ENCODE measurements at regions not wholly inside any gene's neighbourhood (a gene's known extent, or its start where the extent isn't known, plus 50 kb on each side); places are given as distances from the start of the nearest gene placed in this dataset.

- no peak overlapping the region for H3K4ac ChIP-seq (ENCODE audit: low read depth, low read length)
- Mint-ChIP-seq H3K4me3 (no peak overlapping the region), H3K9me3 (no peaks in the 10 kb centered on the region; a peak in 1 of 5 replicates), H3K4me1 (peaks cover 0 to 2% of the 10 kb centered on the region in 2 experiments; a peak in 1 of 4 replicates), H3K27me3 (ENCODE audit: low read depth) (no peaks in the 10 kb centered on the region; the same call in 1 of the 2 replicates), H3K27ac (no peak overlapping the region), H3K36me3 (ENCODE audit: insufficient read depth in 1 of 3, low read depth in 3 of 3) (peaks cover 0 to 8% (median 1%) of the 10 kb centered on the region in 3 experiments; a peak in 1 of 7 replicates)
- H4K8ac ChIP-seq (replicated peaks; ENCODE audit: insufficient read length, low read depth, low read length), result no peak overlapping the region
- H2BK12ac ChIP-seq (ENCODE audit: insufficient read length, low read depth, low read length), result no peak overlapping the region
- no peaks in the 10 kb centered on the region for H3K9me3 ChIP-seq (ENCODE audit: control insufficient read depth, low read depth, low read length)
- no peak overlapping the region for H3T11ph ChIP-seq (ENCODE audit: low read length)
- no peaks in the 10 kb centered on the region for H3K27me3 ChIP-seq (ENCODE audit: insufficient read depth, low read length)
- no peak overlapping the region for H3K56ac ChIP-seq (ENCODE audit: insufficient read length, low read depth, low read length)
- WGBS (ENCODE audit: extremely low coverage, insufficient read length, low lambda C conversion rate), result no CpG with 5 or more reads among the region's 2 CpGs
- H3K4me2 ChIP-seq (ENCODE audit: insufficient read depth, insufficient read length, low read length), result no peak overlapping the region
- no peak for DNase-seq
- no peak overlapping the region for H4K5ac ChIP-seq (ENCODE audit: insufficient read length, low read depth, low read length)
- no peak overlapping the region for H3K27ac ChIP-seq (ENCODE audit: insufficient read length, low read depth, low read length)
- no peaks in the 10 kb centered on the region for H3K79me1 ChIP-seq (ENCODE audit: insufficient read depth, low read depth, low read length, poor library complexity, severe bottlenecking)
- no peak overlapping the region for H3K9ac ChIP-seq (ENCODE audit: extremely low read depth, insufficient read length, low read length)
- no peaks in the 10 kb centered on the region for H4K20me1 ChIP-seq (ENCODE audit: control insufficient read depth, insufficient read depth, insufficient read length)
- no peak overlapping the region for H2AK5ac ChIP-seq (ENCODE audit: insufficient read length, low read length)
- H2BK15ac ChIP-seq (ENCODE audit: low read depth, low read length), result no peak overlapping the region
- no peak overlapping the region for H3K23ac ChIP-seq (ENCODE audit: insufficient read length, low read depth, low read length)
- no peak overlapping the region for H2BK120ac ChIP-seq (ENCODE audit: low read depth, low read length, poor library complexity, severe bottlenecking)
- H2BK20ac ChIP-seq (ENCODE audit: low read depth, low read length, poor library complexity, severe bottlenecking), result no peak overlapping the region
- no peak overlapping the region for H4K91ac ChIP-seq (ENCODE audit: insufficient read length, low read depth, low read length)
- TF ChIP-seq CTCF (conservative IDR thresholded peaks at IDR 0.05), result no peak
- no peak overlapping the region for H3K14ac ChIP-seq (ENCODE audit: insufficient read depth, low read length)
- H3K23me2 ChIP-seq (ENCODE audit: insufficient read length, low read depth, low read length, poor library complexity, severe bottlenecking), result no peaks in the 10 kb centered on the region
- H3K18ac ChIP-seq (ENCODE audit: insufficient read length, low read depth, low read length), result no peak overlapping the region
- no peak overlapping the region for H2BK5ac ChIP-seq (ENCODE audit: insufficient read length, low read length)
- no peak overlapping the region for H2AFZ ChIP-seq (ENCODE audit: low read length)
- no peaks in the 10 kb centered on the region for H3K4me1 ChIP-seq (ENCODE audit: insufficient read depth, low read length)
- no peaks in the 10 kb centered on the region for H3K79me2 ChIP-seq (ENCODE audit: insufficient read depth, low read length)
Measured at GRCh38 chr2:220336771-220337170, 709.3 kb downstream of the SLC4A3 start.
